ENCODE measurements at regions not wholly inside any gene's neighbourhood (a gene's known extent, or its start where the extent isn't known, plus 50 kb on each side); places are given as distances from the start of the nearest gene placed in this dataset.
"Not testable (repeated sequence)": the region's sequence is repeated elsewhere in the genome, so short reads cannot be mapped to it uniquely, and the experiment has no call there.

- TF ChIP-seq, protein P1, sequence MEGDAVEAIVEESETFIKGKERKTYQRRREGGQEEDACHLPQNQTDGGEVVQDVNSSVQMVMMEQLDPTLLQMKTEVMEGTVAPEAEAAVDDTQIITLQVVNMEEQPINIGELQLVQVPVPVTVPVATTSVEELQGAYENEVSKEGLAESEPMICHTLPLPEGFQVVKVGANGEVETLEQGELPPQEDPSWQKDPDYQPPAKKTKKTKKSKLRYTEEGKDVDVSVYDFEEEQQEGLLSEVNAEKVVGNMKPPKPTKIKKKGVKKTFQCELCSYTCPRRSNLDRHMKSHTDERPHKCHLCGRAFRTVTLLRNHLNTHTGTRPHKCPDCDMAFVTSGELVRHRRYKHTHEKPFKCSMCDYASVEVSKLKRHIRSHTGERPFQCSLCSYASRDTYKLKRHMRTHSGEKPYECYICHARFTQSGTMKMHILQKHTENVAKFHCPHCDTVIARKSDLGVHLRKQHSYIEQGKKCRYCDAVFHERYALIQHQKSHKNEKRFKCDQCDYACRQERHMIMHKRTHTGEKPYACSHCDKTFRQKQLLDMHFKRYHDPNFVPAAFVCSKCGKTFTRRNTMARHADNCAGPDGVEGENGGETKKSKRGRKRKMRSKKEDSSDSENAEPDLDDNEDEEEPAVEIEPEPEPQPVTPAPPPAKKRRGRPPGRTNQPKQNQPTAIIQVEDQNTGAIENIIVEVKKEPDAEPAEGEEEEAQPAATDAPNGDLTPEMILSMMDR (IDR thresholded peaks at IDR 0.05; ENCODE audit: poor library complexity, severe bottlenecking): not testable (repeated sequence)
- TF ChIP-seq TAF1 (IDR thresholded peaks at IDR 0.05; ENCODE audit: low read depth); RAD21 (conservative IDR thresholded peaks at IDR 0.05); EZH2 (IDR thresholded peaks at IDR 0.05; ENCODE audit: borderline replicate concordance, insufficient read depth, low read length, poor library complexity, severe bottlenecking): not testable (repeated sequence)
- TF ChIP-seq, protein P2, sequence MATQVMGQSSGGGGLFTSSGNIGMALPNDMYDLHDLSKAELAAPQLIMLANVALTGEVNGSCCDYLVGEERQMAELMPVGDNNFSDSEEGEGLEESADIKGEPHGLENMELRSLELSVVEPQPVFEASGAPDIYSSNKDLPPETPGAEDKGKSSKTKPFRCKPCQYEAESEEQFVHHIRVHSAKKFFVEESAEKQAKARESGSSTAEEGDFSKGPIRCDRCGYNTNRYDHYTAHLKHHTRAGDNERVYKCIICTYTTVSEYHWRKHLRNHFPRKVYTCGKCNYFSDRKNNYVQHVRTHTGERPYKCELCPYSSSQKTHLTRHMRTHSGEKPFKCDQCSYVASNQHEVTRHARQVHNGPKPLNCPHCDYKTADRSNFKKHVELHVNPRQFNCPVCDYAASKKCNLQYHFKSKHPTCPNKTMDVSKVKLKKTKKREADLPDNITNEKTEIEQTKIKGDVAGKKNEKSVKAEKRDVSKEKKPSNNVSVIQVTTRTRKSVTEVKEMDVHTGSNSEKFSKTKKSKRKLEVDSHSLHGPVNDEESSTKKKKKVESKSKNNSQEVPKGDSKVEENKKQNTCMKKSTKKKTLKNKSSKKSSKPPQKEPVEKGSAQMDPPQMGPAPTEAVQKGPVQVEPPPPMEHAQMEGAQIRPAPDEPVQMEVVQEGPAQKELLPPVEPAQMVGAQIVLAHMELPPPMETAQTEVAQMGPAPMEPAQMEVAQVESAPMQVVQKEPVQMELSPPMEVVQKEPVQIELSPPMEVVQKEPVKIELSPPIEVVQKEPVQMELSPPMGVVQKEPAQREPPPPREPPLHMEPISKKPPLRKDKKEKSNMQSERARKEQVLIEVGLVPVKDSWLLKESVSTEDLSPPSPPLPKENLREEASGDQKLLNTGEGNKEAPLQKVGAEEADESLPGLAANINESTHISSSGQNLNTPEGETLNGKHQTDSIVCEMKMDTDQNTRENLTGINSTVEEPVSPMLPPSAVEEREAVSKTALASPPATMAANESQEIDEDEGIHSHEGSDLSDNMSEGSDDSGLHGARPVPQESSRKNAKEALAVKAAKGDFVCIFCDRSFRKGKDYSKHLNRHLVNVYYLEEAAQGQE (IDR thresholded peaks at IDR 0.05; ENCODE audit: borderline replicate concordance): not testable (repeated sequence)
Measured at GRCh38 chr2:37806004-37806403, 119.1 kb upstream of the RMDN2 start.

All from neural cell (in vitro differentiated cells).